K562 (cell line): ENCODE measurements at regions not wholly inside any gene's neighbourhood (a gene's known extent, or its start where the extent isn't known, plus 50 kb on each side); places are given as distances from the start of the nearest gene placed in this dataset.

ENCODE experiments used
- BRD9 ChIP-seq: fragments of 450-650 bp; IDR thresholded peaks from 2 replicates; pipeline ENCODE4 v1.6.1; 2018; ENCODE audit warnings: low read depth; ENCODE audit not compliant: partially characterized antibody
- C11orf30 ChIP-seq: fragments of 450-650 bp; IDR thresholded peaks from 2 replicates; pipeline ENCODE4 v1.6.1; 2016; ENCODE audit warnings: low read depth, mild to moderate bottlenecking
- CREB3L1 ChIP-seq: fragments of 450-650 bp; IDR thresholded peaks from 2 replicates; pipeline ENCODE4 v1.6.1; 2014; ENCODE audit warnings: low read depth, mild to moderate bottlenecking, moderate library complexity, borderline replicate concordance
- ERF ChIP-seq: fragments of 450-650 bp; formaldehyde crosslinking; IDR thresholded peaks from 2 replicates; pipeline ENCODE4 v1.4.0; 2020; ENCODE audit warnings: mild to moderate bottlenecking, mixed read lengths
- FOS ChIP-seq: IDR thresholded peaks from 3 replicates; pipeline ENCODE4 v1.6.1; 2011; ENCODE audit not compliant: insufficient read length; ENCODE audit errors: extremely low read depth
- HDAC3 ChIP-seq: fragments of 450-650 bp; IDR thresholded peaks from 2 replicates; pipeline ENCODE4 v1.6.1; 2018; ENCODE audit warnings: borderline replicate concordance, mild to moderate bottlenecking, moderate library complexity; ENCODE audit not compliant: partially characterized antibody
- HDGF ChIP-seq: fragments of 450-650 bp; IDR thresholded peaks from 2 replicates; pipeline ENCODE4 v1.6.1; 2016
- JUND ChIP-seq, 2 experiments: IDR thresholded peaks; 2 replicates in 1 of 2; 3 replicates in 1 of 2; pipeline ENCODE4 v1.6.1; 2011; ENCODE audit warnings: borderline replicate concordance in 2 of 2, low read depth in 2 of 2, low read length in 2 of 2, improper control_type of control experiment in 1 of 2, missing biosample characterization in 1 of 2, missing genetic modification characterization in 1 of 2, missing genetic modification reagents in 1 of 2
- KLF6 ChIP-seq: fragments of 250-450 bp; sonication (Bioruptor Pico); IDR thresholded peaks from 2 replicates; pipeline ENCODE4 v1.4.0; 2020; ENCODE audit warnings: mild to moderate bottlenecking, moderate library complexity, borderline replicate concordance
- MCM7 ChIP-seq, 2 experiments: fragments of 450-650 bp; IDR thresholded peaks; 2 replicates each; pipeline ENCODE4 v1.6.1; 2016 to 2018
- MTA2 ChIP-seq: fragments of 450-650 bp; IDR thresholded peaks from 2 replicates; pipeline ENCODE4 v1.6.1; 2016; ENCODE audit warnings: low read depth
- PCBP2 ChIP-seq: fragments of 200-400 bp; formaldehyde crosslinking; IDR thresholded peaks from 2 replicates; pipeline ENCODE4 v1.6.1; 2018; ENCODE audit warnings: low read length, low read depth, mild to moderate bottlenecking, moderate library complexity; ENCODE audit not compliant: poor library complexity, severe bottlenecking
- RB1 ChIP-seq: fragments of 450-650 bp; IDR thresholded peaks from 2 replicates; pipeline ENCODE4 v1.6.1; 2017; ENCODE audit warnings: low read depth, mild to moderate bottlenecking
- SMARCC2 ChIP-seq: fragments of 450-650 bp; IDR thresholded peaks from 2 replicates; pipeline ENCODE4 v1.6.1; 2017; ENCODE audit warnings: antibody characterized with exemption, moderate library complexity, mild to moderate bottlenecking, low read depth
- THRB ChIP-seq: fragments of 450-650 bp; formaldehyde crosslinking; conservative IDR thresholded peaks from 2 replicates; pipeline ENCODE4 v1.4.0; 2022; ENCODE audit warnings: mild to moderate bottlenecking, missing genetic modification characterization
- ZNF316 ChIP-seq: fragments of 450-650 bp; IDR thresholded peaks from 2 replicates; pipeline ENCODE4 v1.6.1; 2016
- ZNF347 ChIP-seq: fragments of 450-650 bp; formaldehyde crosslinking; IDR thresholded peaks from 2 replicates; pipeline ENCODE4 v1.4.0; 2020; ENCODE audit warnings: low read depth, mild to moderate bottlenecking, moderate library complexity
- ZNF407 ChIP-seq: fragments of 450-650 bp; IDR thresholded peaks from 2 replicates; pipeline ENCODE4 v1.6.1; 2016; ENCODE audit warnings: low read depth
- ZNF668 ChIP-seq: fragments of 250-450 bp; sonication (Bioruptor Pico); IDR thresholded peaks from 2 replicates; pipeline ENCODE4 v1.8.0; 2022; ENCODE audit warnings: mild to moderate bottlenecking, inconsistent platforms
- ZNF830 ChIP-seq: fragments of 250-450 bp; sonication (Bioruptor Pico); IDR thresholded peaks from 2 replicates; pipeline ENCODE4 v1.5.0; 2021; ENCODE audit warnings: mild to moderate bottlenecking

- TF ChIP-seq PCBP2 = no peak
- TF ChIP-seq JUND (IDR thresholded peaks at IDR 0.05; ENCODE audit: borderline replicate concordance, low read depth, low read length) = peak; percentile 71
- TF ChIP-seq JUND (tag; IDR thresholded peaks at IDR 0.05; ENCODE audit: borderline replicate concordance, low read depth, low read length) = peak; percentile 81; the same call in 1 of the 3 replicates
- TF ChIP-seq FOS = no peak
- TF ChIP-seq ZNF316 = peak; percentile 99
- no peak for TF ChIP-seq HDAC3
- TF ChIP-seq HDGF = no peak
- TF ChIP-seq ERF (CRISPR knock-in tag) = no peak
- no peak for TF ChIP-seq CREB3L1
- no peak for TF ChIP-seq RB1
- no peak for TF ChIP-seq BRD9
- TF ChIP-seq ZNF347 (CRISPR knock-in tag) = no peak
- TF ChIP-seq C11orf30 = peak; percentile 98
- TF ChIP-seq THRB = no peak
- no peak for TF ChIP-seq ZNF830 (CRISPR knock-in tag)
- TF ChIP-seq SMARCC2 = peak; percentile 74
- no peak for TF ChIP-seq MCM7 (IDR thresholded peaks at IDR 0.05)
- TF ChIP-seq ZNF668 (CRISPR knock-in tag) = no peak
- TF ChIP-seq KLF6 = no peak
- no peak for TF ChIP-seq MTA2
- no peak for TF ChIP-seq ZNF407
Measured at GRCh38 chr5:39755986-39756385, 331.2 kb upstream of the DAB2 start (continued).
